Esophagus squamous epithelium (tissue), 5 donors: ENCODE measurements at regions not wholly inside any gene's neighbourhood (a gene's known extent, or its start where the extent isn't known, plus 50 kb on each side); places are given as distances from the start of the nearest gene placed in this dataset.

ENCODE experiments used
- DNase-seq: peaks from one replicate; lab custom pipeline; 2025; lab: John Stamatoyannopoulos, UW
- H3K27ac ChIP-seq, 4 donors: fragments of 200-600 bp; sonication (generic); one replicate each; pipeline ENCODE4 v1.5.1; 2016 to 2019; ENCODE audit warnings: mild to moderate bottlenecking in 1 of 4
- H3K27me3 ChIP-seq, 4 donors: fragments of 200-600 bp; sonication (generic); 1 replicate in 3 of 4; 2 replicates in 1 of 4; pipeline versions ENCODE4 v1.5.1 to v1.6.0; 2017 to 2021; ENCODE audit warnings: antibody characterized with exemption in 1 of 4
- H3K36me3 ChIP-seq, 3 donors: fragments of 200-600 bp; sonication (generic); one replicate each; pipeline ENCODE4 v1.5.1; 2016 to 2019
- H3K4me1 ChIP-seq, 3 donors: fragments of 200-600 bp; sonication (generic); one replicate each; pipeline ENCODE4 v1.5.1; 2017 to 2019
- H3K4me3 ChIP-seq, 4 donors: fragments of 200-600 bp; sonication (generic); 1 replicate in 3 of 4; 2 replicates in 1 of 4; pipeline ENCODE4 v1.5.1; 2016 to 2019; ENCODE audit warnings: mild to moderate bottlenecking in 2 of 4, moderate library complexity in 1 of 4
- H3K9me3 ChIP-seq, 3 donors: fragments of 200-600 bp; sonication (generic); one replicate each; pipeline ENCODE4 v1.5.1; 2016 to 2019
- CTCF ChIP-seq, 6 experiments: fragments of 450-650 bp in 4 of 6; fragments of 200-600 bp in 2 of 6; sonication (generic) in 2 of 6; IDR thresholded peaks; one replicate each; pipeline ENCODE4 v1.5.1; 2016 to 2019; ENCODE audit warnings: antibody characterized with exemption in 6 of 6, mild to moderate bottlenecking in 4 of 6, moderate library complexity in 4 of 6
- POLR2A ChIP-seq, 4 donors: fragments of 450-650 bp; IDR thresholded peaks; one replicate each; pipeline ENCODE4 v1.6.1; 2017; ENCODE audit warnings: antibody characterized with exemption in 4 of 4, mild to moderate bottlenecking in 4 of 4, moderate library complexity in 3 of 4
- WGBS, 2 donors: methylation state at CpG; one replicate each; pipeline ENCODE4 v1.1.5; 2018; 5-methylcytosine and 5-hydroxymethylcytosine counted together
- intact Hi-C: fragments of 100-400 bp; cut with DNase I; formaldehyde crosslinking; loops from one replicate; pipeline ENCODE4 v1.15.0; 2022
- donor health status: DM: yes; HTN: yes; CAD: no.

GRCh38 chr21:19010251-19010650 lies 606.7 kb upstream of the TMPRSS15 start:
- Histone ChIP-seq H3K27me3 (no peaks in the 10 kb centered on the region), H3K4me3 (no peak overlapping the region), H3K9me3 (no peaks in the 10 kb centered on the region), H3K4me1 (no peaks in the 10 kb centered on the region), H3K36me3 (no peaks in the 10 kb centered on the region), H3K27ac (no peak overlapping the region)
- intact Hi-C loops, result no loop called here
- no peak for TF ChIP-seq POLR2A (IDR thresholded peaks at IDR 0.05)
- no peak for TF ChIP-seq CTCF (IDR thresholded peaks at IDR 0.05)
- 43 to 61% methylated on average over 3 of the region's 3 CpGs for WGBS, 2 donors
- DNase-seq, result no peak

- intact Hi-C loops, result no loop called here
- H3K9me3 ChIP-seq, result no peaks in the 10 kb centered on the region
- DNase-seq, result no peak
- no peaks in the 10 kb centered on the region for H3K4me1 ChIP-seq
- 24 to 49% methylated on average over 2 of the region's 2 CpGs for WGBS, 2 donors
- H3K4me3 ChIP-seq, result no peak overlapping the region
- no peak for TF ChIP-seq CTCF (IDR thresholded peaks at IDR 0.05)
- H3K27ac ChIP-seq, result no peak overlapping the region
- H3K27me3 ChIP-seq, result no peaks in the 10 kb centered on the region
- no peaks in the 10 kb centered on the region for H3K36me3 ChIP-seq
Observed at GRCh38 chr21:19010996-19011395, 607.4 kb upstream of the TMPRSS15 start.

- Histone ChIP-seq H3K4me3 (no peak overlapping the region), H3K27ac (no peak overlapping the region), H3K9me3 (no peaks in the 10 kb centered on the region), H3K36me3 (no peaks in the 10 kb centered on the region), H3K27me3 (no peaks in the 10 kb centered on the region), H3K4me1 (no peaks in the 10 kb centered on the region)
- intact Hi-C loops, result no loop called here
- DNase-seq, result no peak
- 46 to 47% methylated on average over 2 of the region's 2 CpGs for WGBS, 2 donors
- TF ChIP-seq POLR2A (IDR thresholded peaks at IDR 0.05) (no peak), CTCF (IDR thresholded peaks at IDR 0.05) (no peak)
Observed at GRCh38 chr21:19011451-19011850, 607.9 kb upstream of the TMPRSS15 start.

- H3K4me1 ChIP-seq, result no peaks in the 10 kb centered on the region
- no peak overlapping the region for H3K4me3 ChIP-seq
Observed at GRCh38 chr21:19013916-19014315, 610.3 kb upstream of the TMPRSS15 start.

GRCh38 chr21:19018529-19018928 lies 614.9 kb upstream of the TMPRSS15 start:
- Histone ChIP-seq H3K4me3 (no peak overlapping the region), H3K36me3 (no peaks in the 10 kb centered on the region), H3K27me3 (no peaks in the 10 kb centered on the region), H3K9me3 (peaks cover 0 to 3% (median 0%) of the 10 kb centered on the region in 3 donors), H3K27ac (no peak overlapping the region), H3K4me1 (no peaks in the 10 kb centered on the region)
- no peak for DNase-seq
- WGBS, 2 donors, result 47 to 51% methylated on average over 3 of the region's 3 CpGs
- intact Hi-C loops, result no loop called here
- no peak for TF ChIP-seq CTCF (IDR thresholded peaks at IDR 0.05)
- no peak for TF ChIP-seq POLR2A (IDR thresholded peaks at IDR 0.05)

More at GRCh38 chr21:19013916-19014315, 610.3 kb upstream of the TMPRSS15 start:
- H3K27me3 ChIP-seq, result no peaks in the 10 kb centered on the region
- 52 to 59% methylated on average over 3 of the region's 3 CpGs for WGBS, 2 donors
- no peak for DNase-seq
- no peaks in the 10 kb centered on the region for H3K9me3 ChIP-seq
- intact Hi-C loops, result no loop called here
- no peak overlapping the region for H3K27ac ChIP-seq
- TF ChIP-seq CTCF (IDR thresholded peaks at IDR 0.05) (no peak), POLR2A (IDR thresholded peaks at IDR 0.05) (no peak)
- H3K36me3 ChIP-seq, result no peaks in the 10 kb centered on the region
